Liver (tissue), 3 donors: ENCODE measurements at regions not wholly inside any gene's neighbourhood (a gene's known extent, or its start where the extent isn't known, plus 50 kb on each side); places are given as distances from the start of the nearest gene placed in this dataset.

Experiments
- EGR1 ChIP-seq, 2 donors: IDR thresholded peaks; 2 replicates each; pipeline ENCODE4 v1.6.1; 2016 to 2018; ENCODE audit warnings: antibody characterized with exemption in 2 of 2, low read depth in 2 of 2
- FOXA1 ChIP-seq: IDR thresholded peaks from 2 replicates; pipeline ENCODE4 v1.6.1; 2016; ENCODE audit warnings: antibody characterized with exemption
- JUND ChIP-seq, 2 donors: IDR thresholded peaks; 2 replicates each; pipeline ENCODE4 v1.6.1; 2016; ENCODE audit warnings: antibody characterized with exemption in 2 of 2
- NR2F2 ChIP-seq: IDR thresholded peaks from 2 replicates; pipeline ENCODE4 v1.6.1; 2016; ENCODE audit warnings: antibody characterized with exemption
- RAD21 ChIP-seq, 2 donors: IDR thresholded peaks; 2 replicates each; pipeline ENCODE4 v1.6.1; 2016; ENCODE audit warnings: antibody characterized with exemption in 2 of 2, mild to moderate bottlenecking in 2 of 2
- RXRA ChIP-seq, 2 donors: IDR thresholded peaks; 2 replicates each; pipeline ENCODE4 v1.6.1; 2017 to 2018; ENCODE audit warnings: antibody characterized with exemption in 2 of 2, mild to moderate bottlenecking in 1 of 2
- SP1 ChIP-seq: IDR thresholded peaks from 2 replicates; pipeline ENCODE4 v1.6.1; 2018; ENCODE audit warnings: antibody characterized with exemption, mild to moderate bottlenecking
- TAF1 ChIP-seq: conservative IDR thresholded peaks from 2 replicates; pipeline ENCODE4 v1.6.1; 2016; ENCODE audit warnings: antibody characterized with exemption, mild to moderate bottlenecking
- TF ChIP-seq, protein P1 (sequence below): fragments of 150-350 bp; IDR thresholded peaks from 2 replicates; pipeline ENCODE4 v1.5.1; 2017; ENCODE audit warnings: improper control_type of control experiment, low read depth, low read length; ENCODE audit not compliant: missing input control
- TF ChIP-seq, protein P2 (sequence below): IDR thresholded peaks from 2 replicates; pipeline ENCODE4 v1.6.1; 2016; ENCODE audit warnings: antibody characterized with exemption
- TF ChIP-seq, protein P3 (sequence below): IDR thresholded peaks from 2 replicates; pipeline ENCODE4 v1.6.1; 2016; ENCODE audit warnings: antibody characterized with exemption
- TF ChIP-seq, protein P4 (sequence below): IDR thresholded peaks from 2 replicates; pipeline ENCODE4 v1.6.1; 2016; ENCODE audit warnings: antibody characterized with exemption, mild to moderate bottlenecking
- TF ChIP-seq, protein P5 (sequence below): IDR thresholded peaks from 2 replicates; pipeline ENCODE4 v1.6.1; 2016; ENCODE audit warnings: antibody characterized with exemption
- donor health status: healthy.
- donor health status: healthy.

DNA sequence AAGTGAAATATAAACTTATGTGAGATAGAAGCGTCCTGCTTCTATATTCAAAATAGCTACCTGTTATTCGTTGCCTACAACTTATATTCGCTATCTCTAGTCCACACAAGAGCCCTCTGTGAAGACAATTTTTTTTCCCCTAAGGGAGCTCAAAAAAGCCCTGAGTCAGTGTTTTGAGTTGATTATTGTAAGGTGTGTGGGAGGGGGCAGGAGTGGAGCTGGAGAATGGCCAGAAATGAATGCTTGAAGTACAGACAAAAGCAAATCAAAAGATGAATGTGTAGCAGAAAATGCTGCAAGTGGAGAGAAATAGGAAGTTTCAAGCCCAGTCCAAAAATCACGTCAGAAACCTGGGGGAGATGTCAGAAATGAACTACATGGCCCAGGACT is 655.0 kb upstream of the LCORL start:
- TF ChIP-seq, protein P1, sequence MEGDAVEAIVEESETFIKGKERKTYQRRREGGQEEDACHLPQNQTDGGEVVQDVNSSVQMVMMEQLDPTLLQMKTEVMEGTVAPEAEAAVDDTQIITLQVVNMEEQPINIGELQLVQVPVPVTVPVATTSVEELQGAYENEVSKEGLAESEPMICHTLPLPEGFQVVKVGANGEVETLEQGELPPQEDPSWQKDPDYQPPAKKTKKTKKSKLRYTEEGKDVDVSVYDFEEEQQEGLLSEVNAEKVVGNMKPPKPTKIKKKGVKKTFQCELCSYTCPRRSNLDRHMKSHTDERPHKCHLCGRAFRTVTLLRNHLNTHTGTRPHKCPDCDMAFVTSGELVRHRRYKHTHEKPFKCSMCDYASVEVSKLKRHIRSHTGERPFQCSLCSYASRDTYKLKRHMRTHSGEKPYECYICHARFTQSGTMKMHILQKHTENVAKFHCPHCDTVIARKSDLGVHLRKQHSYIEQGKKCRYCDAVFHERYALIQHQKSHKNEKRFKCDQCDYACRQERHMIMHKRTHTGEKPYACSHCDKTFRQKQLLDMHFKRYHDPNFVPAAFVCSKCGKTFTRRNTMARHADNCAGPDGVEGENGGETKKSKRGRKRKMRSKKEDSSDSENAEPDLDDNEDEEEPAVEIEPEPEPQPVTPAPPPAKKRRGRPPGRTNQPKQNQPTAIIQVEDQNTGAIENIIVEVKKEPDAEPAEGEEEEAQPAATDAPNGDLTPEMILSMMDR = no peak
- TF ChIP-seq JUND (IDR thresholded peaks at IDR 0.05) (no peak), RAD21 (IDR thresholded peaks at IDR 0.05) (no peak), NR2F2 (no peak), TAF1 (no peak), RXRA (IDR thresholded peaks at IDR 0.05) (no peak), SP1 (no peak), EGR1 (IDR thresholded peaks at IDR 0.05; ENCODE audit: low read depth in 2 of 2) (no peak), FOXA1 (no peak)
- TF ChIP-seq, protein P2, sequence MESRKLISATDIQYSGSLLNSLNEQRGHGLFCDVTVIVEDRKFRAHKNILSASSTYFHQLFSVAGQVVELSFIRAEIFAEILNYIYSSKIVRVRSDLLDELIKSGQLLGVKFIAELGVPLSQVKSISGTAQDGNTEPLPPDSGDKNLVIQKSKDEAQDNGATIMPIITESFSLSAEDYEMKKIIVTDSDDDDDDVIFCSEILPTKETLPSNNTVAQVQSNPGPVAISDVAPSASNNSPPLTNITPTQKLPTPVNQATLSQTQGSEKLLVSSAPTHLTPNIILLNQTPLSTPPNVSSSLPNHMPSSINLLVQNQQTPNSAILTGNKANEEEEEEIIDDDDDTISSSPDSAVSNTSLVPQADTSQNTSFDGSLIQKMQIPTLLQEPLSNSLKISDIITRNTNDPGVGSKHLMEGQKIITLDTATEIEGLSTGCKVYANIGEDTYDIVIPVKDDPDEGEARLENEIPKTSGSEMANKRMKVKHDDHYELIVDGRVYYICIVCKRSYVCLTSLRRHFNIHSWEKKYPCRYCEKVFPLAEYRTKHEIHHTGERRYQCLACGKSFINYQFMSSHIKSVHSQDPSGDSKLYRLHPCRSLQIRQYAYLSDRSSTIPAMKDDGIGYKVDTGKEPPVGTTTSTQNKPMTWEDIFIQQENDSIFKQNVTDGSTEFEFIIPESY = no peak
- TF ChIP-seq, protein P3, sequence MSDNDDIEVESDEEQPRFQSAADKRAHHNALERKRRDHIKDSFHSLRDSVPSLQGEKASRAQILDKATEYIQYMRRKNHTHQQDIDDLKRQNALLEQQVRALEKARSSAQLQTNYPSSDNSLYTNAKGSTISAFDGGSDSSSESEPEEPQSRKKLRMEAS = no peak
- TF ChIP-seq, protein P4, sequence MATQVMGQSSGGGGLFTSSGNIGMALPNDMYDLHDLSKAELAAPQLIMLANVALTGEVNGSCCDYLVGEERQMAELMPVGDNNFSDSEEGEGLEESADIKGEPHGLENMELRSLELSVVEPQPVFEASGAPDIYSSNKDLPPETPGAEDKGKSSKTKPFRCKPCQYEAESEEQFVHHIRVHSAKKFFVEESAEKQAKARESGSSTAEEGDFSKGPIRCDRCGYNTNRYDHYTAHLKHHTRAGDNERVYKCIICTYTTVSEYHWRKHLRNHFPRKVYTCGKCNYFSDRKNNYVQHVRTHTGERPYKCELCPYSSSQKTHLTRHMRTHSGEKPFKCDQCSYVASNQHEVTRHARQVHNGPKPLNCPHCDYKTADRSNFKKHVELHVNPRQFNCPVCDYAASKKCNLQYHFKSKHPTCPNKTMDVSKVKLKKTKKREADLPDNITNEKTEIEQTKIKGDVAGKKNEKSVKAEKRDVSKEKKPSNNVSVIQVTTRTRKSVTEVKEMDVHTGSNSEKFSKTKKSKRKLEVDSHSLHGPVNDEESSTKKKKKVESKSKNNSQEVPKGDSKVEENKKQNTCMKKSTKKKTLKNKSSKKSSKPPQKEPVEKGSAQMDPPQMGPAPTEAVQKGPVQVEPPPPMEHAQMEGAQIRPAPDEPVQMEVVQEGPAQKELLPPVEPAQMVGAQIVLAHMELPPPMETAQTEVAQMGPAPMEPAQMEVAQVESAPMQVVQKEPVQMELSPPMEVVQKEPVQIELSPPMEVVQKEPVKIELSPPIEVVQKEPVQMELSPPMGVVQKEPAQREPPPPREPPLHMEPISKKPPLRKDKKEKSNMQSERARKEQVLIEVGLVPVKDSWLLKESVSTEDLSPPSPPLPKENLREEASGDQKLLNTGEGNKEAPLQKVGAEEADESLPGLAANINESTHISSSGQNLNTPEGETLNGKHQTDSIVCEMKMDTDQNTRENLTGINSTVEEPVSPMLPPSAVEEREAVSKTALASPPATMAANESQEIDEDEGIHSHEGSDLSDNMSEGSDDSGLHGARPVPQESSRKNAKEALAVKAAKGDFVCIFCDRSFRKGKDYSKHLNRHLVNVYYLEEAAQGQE = no peak
- TF ChIP-seq, protein P5, sequence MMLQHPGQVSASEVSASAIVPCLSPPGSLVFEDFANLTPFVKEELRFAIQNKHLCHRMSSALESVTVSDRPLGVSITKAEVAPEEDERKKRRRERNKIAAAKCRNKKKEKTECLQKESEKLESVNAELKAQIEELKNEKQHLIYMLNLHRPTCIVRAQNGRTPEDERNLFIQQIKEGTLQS = no peak
